Caco-2 (cell line): ENCODE measurements at regions not wholly inside any gene's neighbourhood (a gene's known extent, or its start where the extent isn't known, plus 50 kb on each side); places are given as distances from the start of the nearest gene placed in this dataset.

Source experiments
- BruUV-seq: library from RNA; stranded (reverse); fragments of 400-500 nt; replicated peaks from 2 replicates; lab custom pipeline; 2021; lab: Mats Ljungman, UMichigan
- CTCF ChIA-PET: fragments of 300-600 bp; sonication (Branson Sonifier 250); formaldehyde crosslinking; loops from one replicate; lab custom pipeline; 2022; ENCODE audit warnings: antibody characterized with exemption; lab: Charles Lee
- POLR2A ChIA-PET: fragments of 300-600 bp; sonication (Branson Sonifier 250); formaldehyde crosslinking; loops from one replicate; lab custom pipeline; 2022; ENCODE audit warnings: antibody characterized with exemption; lab: Charles Lee
- DNase-seq, 2 experiments: peaks; one replicate each; pipeline versions ENCODE4 v3.0.0 to v3.0.0-alpha.2; 2020 to 2022
- H3K27me3 ChIP-seq: replicated peaks from 2 replicates; pipeline ENCODE4 v1.6.0; 2011; ENCODE audit warnings: low read length; ENCODE audit not compliant: control insufficient read depth, insufficient read depth
- H3K36me3 ChIP-seq: 2 replicates; pipeline ENCODE4 v1.5.1; 2011; ENCODE audit warnings: low read length; ENCODE audit not compliant: control insufficient read depth, insufficient read depth
- H3K4me1 ChIP-seq: fragments of 250-450 bp; sonication (Bioruptor Pico); 2 replicates; pipeline ENCODE4 v1.5.1; 2020; ENCODE audit warnings: mild to moderate bottlenecking
- H3K4me3 ChIP-seq: 2 replicates; pipeline ENCODE4 v1.5.1; 2011; ENCODE audit warnings: low read depth, mild to moderate bottlenecking, control low read depth, low read length
- H3K9me3 ChIP-seq: fragments of 250-450 bp; sonication (Bioruptor Pico); 2 replicates; pipeline ENCODE4 v1.5.1; 2020; ENCODE audit warnings: mild to moderate bottlenecking, moderate library complexity
- H3K27ac Mint-ChIP-seq: one replicate; pipeline ENCODE4 v1.8.0; 2022; ENCODE audit warnings: mixed read lengths; ENCODE audit not compliant: unreplicated experiment
- H3K27me3 Mint-ChIP-seq: one replicate; pipeline ENCODE4 v1.8.0; 2022; ENCODE audit warnings: mixed read lengths; ENCODE audit not compliant: insufficient read depth, unreplicated experiment
- H3K36me3 Mint-ChIP-seq: one replicate; pipeline ENCODE4 v1.8.0; 2022; ENCODE audit warnings: mild to moderate bottlenecking, mixed read lengths; ENCODE audit not compliant: insufficient read depth, unreplicated experiment
- H3K4me1 Mint-ChIP-seq: one replicate; pipeline ENCODE4 v1.8.0; 2022; ENCODE audit warnings: low read depth, mixed read lengths; ENCODE audit not compliant: unreplicated experiment
- H3K4me3 Mint-ChIP-seq: one replicate; pipeline ENCODE4 v1.8.0; 2022; ENCODE audit warnings: mild to moderate bottlenecking, moderate library complexity, mixed read lengths; ENCODE audit not compliant: unreplicated experiment
- H3K9me3 Mint-ChIP-seq: one replicate; pipeline ENCODE4 v1.8.0; 2022; ENCODE audit warnings: mixed read lengths; ENCODE audit not compliant: unreplicated experiment
- CTCF ChIP-seq, 2 experiments: fragments of 200-600 bp in 1 of 2; IDR thresholded peaks; 1 replicate in 1 of 2; 2 replicates in 1 of 2; pipeline versions ENCODE4 v1.5.1 to v1.8.0; 2011 to 2022; ENCODE audit warnings: antibody characterized with exemption in 1 of 2, control low read depth in 1 of 2, inconsistent platforms in 1 of 2, low read depth in 1 of 2, low read length in 1 of 2, mild to moderate bottlenecking in 1 of 2, moderate library complexity in 1 of 2; ENCODE audit not compliant: insufficient read depth in 1 of 2, severe bottlenecking in 1 of 2, unreplicated experiment in 1 of 2
- intact Hi-C: fragments of 100-400 bp; cut with micrococcal nuclease; formaldehyde crosslinking; loops from one replicate; pipeline ENCODE4 v1.10.0; 2022; ENCODE audit not compliant: unreplicated experiment

- BruUV-seq = no TSS peak
- Mint-ChIP-seq H3K9me3 (no peaks in the 10 kb centered on the region), H3K27me3 (no peaks in the 10 kb centered on the region), H3K27ac (no peak overlapping the region), H3K36me3 (no peaks in the 10 kb centered on the region), H3K4me1 (no peaks in the 10 kb centered on the region), H3K4me3 (no peak overlapping the region)
- intact Hi-C loops = no loop called here
- no peak for TF ChIP-seq CTCF (IDR thresholded peaks at IDR 0.05; ENCODE audit: insufficient read depth in 1 of 2, low read depth in 1 of 2, low read length in 1 of 2, severe bottlenecking in 1 of 2, unreplicated experiment in 1 of 2)
- POLR2A ChIA-PET = no interaction called here
- Histone ChIP-seq H3K27me3 (no peaks in the 10 kb centered on the region), H3K36me3 (no peaks in the 10 kb centered on the region), H3K4me1 (0 out of 2 replicates have a peak, but pooled peaks cover 3% of the 10 kb centered on the region), H3K9me3 (no peaks in the 10 kb centered on the region), H3K4me3 (no peak overlapping the region)
- DNase-seq = no peak
- CTCF ChIA-PET = no interaction called here
Observed at GRCh38 chr4:41446981-41447725, 90.8 kb upstream of the LIMCH1 start.

GRCh38 chr4:41448934-41449333 lies 89.0 kb upstream of the LIMCH1 start:
- DNase-seq = no peak
- Mint-ChIP-seq H3K27me3 (no peaks in the 10 kb centered on the region), H3K36me3 (no peaks in the 10 kb centered on the region), H3K4me1 (no peaks in the 10 kb centered on the region), H3K9me3 (no peaks in the 10 kb centered on the region), H3K27ac (no peak overlapping the region), H3K4me3 (no peak overlapping the region)
- intact Hi-C loops = no loop called here
- TF ChIP-seq CTCF (IDR thresholded peaks at IDR 0.05; ENCODE audit: insufficient read depth in 1 of 2, low read depth in 1 of 2, low read length in 1 of 2, severe bottlenecking in 1 of 2, unreplicated experiment in 1 of 2) = no peak
- Histone ChIP-seq H3K4me3 (no peak overlapping the region), H3K4me1 (0 out of 2 replicates have a peak, but pooled peaks cover 3% of the 10 kb centered on the region), H3K9me3 (no peaks in the 10 kb centered on the region), H3K27me3 (no peaks in the 10 kb centered on the region), H3K36me3 (no peaks in the 10 kb centered on the region)
- no TSS peak for BruUV-seq
- ChIA-PET POLR2A (no interaction called here), CTCF (no interaction called here)

- no peak for TF ChIP-seq CTCF (IDR thresholded peaks at IDR 0.05; ENCODE audit: insufficient read depth in 1 of 2, low read depth in 1 of 2, low read length in 1 of 2, severe bottlenecking in 1 of 2, unreplicated experiment in 1 of 2)
- Mint-ChIP-seq H3K9me3 (no peaks in the 10 kb centered on the region), H3K27ac (no peak overlapping the region), H3K36me3 (no peaks in the 10 kb centered on the region), H3K27me3 (no peaks in the 10 kb centered on the region), H3K4me3 (no peak overlapping the region), H3K4me1 (no peaks in the 10 kb centered on the region)
- Histone ChIP-seq H3K9me3 (no peaks in the 10 kb centered on the region), H3K4me3 (no peak overlapping the region), H3K36me3 (no peaks in the 10 kb centered on the region), H3K27me3 (no peaks in the 10 kb centered on the region), H3K4me1 (no peaks in the 10 kb centered on the region; the same call in 1 of the 2 replicates)
- no TSS peak for BruUV-seq
- no peak for DNase-seq
- ChIA-PET CTCF (no interaction called here), POLR2A (no interaction called here)
- intact Hi-C loops = no loop called here
Observed at GRCh38 chr4:41451961-41452360, 86.0 kb upstream of the LIMCH1 start.
